IPS-15b (cell line): ENCODE measurements at regions not wholly inside any gene's neighbourhood (a gene's known extent, or its start where the extent isn't known, plus 50 kb on each side); places are given as distances from the start of the nearest gene placed in this dataset.

Experiments used
- H3K27me3 ChIP-seq: one replicate; pipeline ENCODE4 v1.6.1; 2013; ENCODE audit warnings: low read length; ENCODE audit not compliant: control insufficient read depth, insufficient read depth
- H3K36me3 ChIP-seq: one replicate; pipeline ENCODE4 v1.6.1; 2013; ENCODE audit warnings: low read length; ENCODE audit not compliant: control insufficient read depth, insufficient read depth
- H3K4me1 ChIP-seq: one replicate; pipeline ENCODE4 v1.6.1; 2013; ENCODE audit warnings: mild to moderate bottlenecking, low read length; ENCODE audit not compliant: control insufficient read depth, insufficient read depth
- H3K4me3 ChIP-seq: one replicate; pipeline ENCODE4 v1.5.1; 2013; ENCODE audit warnings: low read depth, low read length
- H3K9ac ChIP-seq: one replicate; pipeline ENCODE4 v1.6.1; 2013; ENCODE audit warnings: low read depth, mild to moderate bottlenecking, low read length
- H3K9me3 ChIP-seq: one replicate; pipeline ENCODE4 v1.6.1; 2013; ENCODE audit warnings: mild to moderate bottlenecking, low read length; ENCODE audit not compliant: control insufficient read depth, insufficient read depth

GRCh38 chr16:48435318-48435680, 50.1 kb upstream of the SIAH1 start:
- Histone ChIP-seq H3K4me1 (peaks cover 12% of the 10 kb centered on the region), H3K9me3 (no peaks in the 10 kb centered on the region), H3K9ac (no peak overlapping the region), H3K27me3 (no peaks in the 10 kb centered on the region), H3K36me3 (no peaks in the 10 kb centered on the region), H3K4me3 (no peak overlapping the region)
